Activated CD4-positive, CD25-positive, alpha-beta regulatory T cell treated with anti-CD3 and anti-CD28 coated beads, Interleukin-2, amount 50 U/mL, for 72 hours (primary cell): ENCODE measurements at regions not wholly inside any gene's neighbourhood (a gene's known extent, or its start where the extent isn't known, plus 50 kb on each side); places are given as distances from the start of the nearest gene placed in this dataset.
"Not testable (repeated sequence)": the region's sequence is repeated elsewhere in the genome, so short reads cannot be mapped to it uniquely, and the experiment has no call there.

ENCODE experiments used
- DNase-seq: peaks from one replicate; pipeline ENCODE4 v3.0.0; 2021

- DNase-seq: not testable (repeated sequence)
These were observed 194.4 kb upstream of the ZNF469 start for GRCh38 chr16:88188171-88188895.

- DNase-seq: not testable (repeated sequence)
These were observed 192.1 kb upstream of the ZNF469 start for GRCh38 chr16:88190592-88191095.

- DNase-seq: not testable (repeated sequence)
These were observed 191.6 kb upstream of the ZNF469 start for GRCh38 chr16:88191168-88191567.

GRCh38 chr16:88192601-88193000, 190.2 kb upstream of the ZNF469 start:
- DNase-seq: no peak

- DNase-seq: not testable (repeated sequence)
These were observed 188.9 kb upstream of the ZNF469 start for GRCh38 chr16:88193706-88194396.

- no peak for DNase-seq
These were observed 188.1 kb upstream of the ZNF469 start for GRCh38 chr16:88194397-88195268.

GRCh38 chr16:88195269-88195705, 187.5 kb upstream of the ZNF469 start:
- no peak for DNase-seq

- DNase-seq: no peak
These were observed 186.8 kb upstream of the ZNF469 start for GRCh38 chr16:88195911-88196465.

- no peak for DNase-seq
These were observed 186.0 kb upstream of the ZNF469 start for GRCh38 chr16:88196471-88197400.

GRCh38 chr16:88197481-88198456, 185.0 kb upstream of the ZNF469 start:
- no peak for DNase-seq

GRCh38 chr16:88198457-88199295, 184.1 kb upstream of the ZNF469 start:
- DNase-seq: not testable (repeated sequence)

- not testable (repeated sequence) for DNase-seq
These were observed 183.2 kb upstream of the ZNF469 start for GRCh38 chr16:88199296-88200153.

GRCh38 chr16:88200154-88200895, 182.4 kb upstream of the ZNF469 start:
- not testable (repeated sequence) for DNase-seq

- no peak for DNase-seq
These were observed 181.9 kb upstream of the ZNF469 start for GRCh38 chr16:88200896-88201185.

GRCh38 chr16:88201611-88202010, 181.1 kb upstream of the ZNF469 start:
- DNase-seq: not testable (repeated sequence)

GRCh38 chr16:88202207-88202745, 180.5 kb upstream of the ZNF469 start:
- DNase-seq: no peak

- not testable (repeated sequence) for DNase-seq
These were observed 179.7 kb upstream of the ZNF469 start for GRCh38 chr16:88202856-88203681.
